ENCODE measurements at regions not wholly inside any gene's neighbourhood (a gene's known extent, or its start where the extent isn't known, plus 50 kb on each side); places are given as distances from the start of the nearest gene placed in this dataset.

- TF ChIP-seq REST (IDR thresholded peaks at IDR 0.05; ENCODE audit: low read depth, low read length) (no peak), IRF5 (IDR thresholded peaks at IDR 0.05; ENCODE audit: borderline replicate concordance) (no peak), SREBF2 (IDR thresholded peaks at IDR 0.05; ENCODE audit: low read length) (no peak), BACH1 (IDR thresholded peaks at IDR 0.05; ENCODE audit: borderline replicate concordance) (no peak), BCL3 (IDR thresholded peaks at IDR 0.05; ENCODE audit: borderline replicate concordance, insufficient read depth, low read depth, low read length, poor library complexity, severe bottlenecking) (no peak), EED (IDR thresholded peaks at IDR 0.05; ENCODE audit: low read depth) (no peak), EGR1 (IDR thresholded peaks at IDR 0.05; ENCODE audit: borderline replicate concordance in 1 of 2, low read depth in 2 of 2, low read length in 2 of 2) (no peak)
Measured at GRCh38 chr12:59344224-59344623, 251.6 kb upstream of the SLC16A7 start (continued).

Data from GM12878 (cell line).